GM06990 (cell line): ENCODE measurements at regions not wholly inside any gene's neighbourhood (a gene's known extent, or its start where the extent isn't known, plus 50 kb on each side); places are given as distances from the start of the nearest gene placed in this dataset.
"Not testable (repeated sequence)": the region's sequence is repeated elsewhere in the genome, so short reads cannot be mapped to it uniquely, and the experiment has no call there.

Experiments
- DNase-seq: peaks from one replicate; pipeline ENCODE4 v3.0.0-alpha.2; 2011; ENCODE audit not compliant: insufficient read length; ENCODE audit errors: extremely low read depth
- H3K27me3 ChIP-seq: replicated peaks from 2 replicates; pipeline ENCODE4 v1.6.0; 2011; ENCODE audit warnings: low read length; ENCODE audit not compliant: control insufficient read depth, insufficient read depth
- H3K36me3 ChIP-seq: 2 replicates; pipeline ENCODE4 v1.5.1; 2011; ENCODE audit warnings: low read length; ENCODE audit not compliant: control insufficient read depth, insufficient read depth
- H3K4me3 ChIP-seq: replicated peaks from 2 replicates; pipeline ENCODE4 v1.5.1; 2011; ENCODE audit warnings: low read depth, mild to moderate bottlenecking, control low read depth, low read length
- CTCF ChIP-seq: IDR thresholded peaks from 2 replicates; pipeline ENCODE4 v1.5.1; 2011; ENCODE audit warnings: low read length, control low read depth, mild to moderate bottlenecking, inconsistent platforms; ENCODE audit not compliant: insufficient read depth, poor library complexity, severe bottlenecking

GRCh38 chr4:75340561-75340960 is 173.6 kb downstream of the RCHY1 start:
- no peaks in the 10 kb centered on the region for H3K36me3 ChIP-seq
- H3K4me3 ChIP-seq: no peak overlapping the region
- TF ChIP-seq CTCF: no peak
- no peaks in the 10 kb centered on the region for H3K27me3 ChIP-seq
- DNase-seq: no peak

- Histone ChIP-seq H3K36me3 (no peaks in the 10 kb centered on the region), H3K4me3 (no peak overlapping the region), H3K27me3 (no peaks in the 10 kb centered on the region)
- DNase-seq: no peak
- TF ChIP-seq CTCF: no peak
Measured at GRCh38 chr4:75338352-75338880, 175.8 kb downstream of the RCHY1 start.

GRCh38 chr4:75327804-75328512 is 186.2 kb downstream of the RCHY1 start:
- Histone ChIP-seq H3K4me3 (no peak overlapping the region), H3K27me3 (no peaks in the 10 kb centered on the region; the same call in 1 of the 2 replicates), H3K36me3 (no peaks in the 10 kb centered on the region)
- no peak for DNase-seq
- TF ChIP-seq CTCF: no peak

- TF ChIP-seq CTCF: no peak
- no peak for DNase-seq
Measured at GRCh38 chr4:75325318-75325979, 188.8 kb downstream of the RCHY1 start.

GRCh38 chr4:75321484-75321883 is 192.7 kb downstream of the RCHY1 start:
- no peaks in the 10 kb centered on the region for H3K27me3 ChIP-seq
- no peak for TF ChIP-seq CTCF
- DNase-seq: no peak
- no peaks in the 10 kb centered on the region for H3K36me3 ChIP-seq
- no peak overlapping the region for H3K4me3 ChIP-seq

More at GRCh38 chr4:75325318-75325979, 188.8 kb downstream of the RCHY1 start:
- Histone ChIP-seq H3K4me3 (no peak overlapping the region), H3K36me3 (no peaks in the 10 kb centered on the region), H3K27me3 (no peaks in the 10 kb centered on the region; the same call in 1 of the 2 replicates)

- not testable (repeated sequence) for DNase-seq, H3K27me3 ChIP-seq, H3K4me3 ChIP-seq, H3K36me3 ChIP-seq
Measured at GRCh38 chr4:75317641-75318040, 196.6 kb downstream of the RCHY1 start.
